ENCODE measurements at regions not wholly inside any gene's neighbourhood (a gene's known extent, or its start where the extent isn't known, plus 50 kb on each side); places are given as distances from the start of the nearest gene placed in this dataset.

DNA sequence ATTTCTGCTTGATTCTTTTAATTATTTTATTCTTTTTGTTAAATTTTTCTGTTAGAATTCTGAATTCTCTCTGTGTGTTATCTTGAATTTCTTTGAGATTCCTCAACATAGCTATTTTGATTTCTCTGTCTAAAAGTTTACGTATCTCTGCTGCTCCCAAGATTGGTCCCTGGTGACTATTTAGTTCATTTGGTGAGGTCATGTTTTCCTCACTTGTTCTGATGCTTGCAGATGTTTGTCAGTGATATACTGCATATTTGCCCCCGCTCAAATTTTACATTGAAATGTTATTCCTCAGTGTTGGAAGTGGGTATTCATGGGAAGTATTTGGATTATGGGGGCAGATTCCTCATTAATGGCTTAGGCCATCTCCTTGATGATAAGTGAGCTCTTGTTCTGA lies 105.3 kb downstream of the PRDM9 start:
- TF ChIP-seq, protein P1, sequence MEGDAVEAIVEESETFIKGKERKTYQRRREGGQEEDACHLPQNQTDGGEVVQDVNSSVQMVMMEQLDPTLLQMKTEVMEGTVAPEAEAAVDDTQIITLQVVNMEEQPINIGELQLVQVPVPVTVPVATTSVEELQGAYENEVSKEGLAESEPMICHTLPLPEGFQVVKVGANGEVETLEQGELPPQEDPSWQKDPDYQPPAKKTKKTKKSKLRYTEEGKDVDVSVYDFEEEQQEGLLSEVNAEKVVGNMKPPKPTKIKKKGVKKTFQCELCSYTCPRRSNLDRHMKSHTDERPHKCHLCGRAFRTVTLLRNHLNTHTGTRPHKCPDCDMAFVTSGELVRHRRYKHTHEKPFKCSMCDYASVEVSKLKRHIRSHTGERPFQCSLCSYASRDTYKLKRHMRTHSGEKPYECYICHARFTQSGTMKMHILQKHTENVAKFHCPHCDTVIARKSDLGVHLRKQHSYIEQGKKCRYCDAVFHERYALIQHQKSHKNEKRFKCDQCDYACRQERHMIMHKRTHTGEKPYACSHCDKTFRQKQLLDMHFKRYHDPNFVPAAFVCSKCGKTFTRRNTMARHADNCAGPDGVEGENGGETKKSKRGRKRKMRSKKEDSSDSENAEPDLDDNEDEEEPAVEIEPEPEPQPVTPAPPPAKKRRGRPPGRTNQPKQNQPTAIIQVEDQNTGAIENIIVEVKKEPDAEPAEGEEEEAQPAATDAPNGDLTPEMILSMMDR (IDR thresholded peaks at IDR 0.05): no peak
- no peak for TF ChIP-seq POLR2A (IDR thresholded peaks at IDR 0.05)
